ENCODE measurements at regions not wholly inside any gene's neighbourhood (a gene's known extent, or its start where the extent isn't known, plus 50 kb on each side); places are given as distances from the start of the nearest gene placed in this dataset.

GRCh38 chr3:20490996-20491395 lies 305.0 kb upstream of the SGO1 start:
- POLR2A ChIA-PET (ENCODE audit: low non-redundant PET): no interaction called here
- intact Hi-C loops (cut with micrococcal nuclease; ENCODE audit: unreplicated experiment): no loop called here

GRCh38 chr3:20488151-20488550 lies 302.1 kb upstream of the SGO1 start:
- TF ChIP-seq, protein P1, sequence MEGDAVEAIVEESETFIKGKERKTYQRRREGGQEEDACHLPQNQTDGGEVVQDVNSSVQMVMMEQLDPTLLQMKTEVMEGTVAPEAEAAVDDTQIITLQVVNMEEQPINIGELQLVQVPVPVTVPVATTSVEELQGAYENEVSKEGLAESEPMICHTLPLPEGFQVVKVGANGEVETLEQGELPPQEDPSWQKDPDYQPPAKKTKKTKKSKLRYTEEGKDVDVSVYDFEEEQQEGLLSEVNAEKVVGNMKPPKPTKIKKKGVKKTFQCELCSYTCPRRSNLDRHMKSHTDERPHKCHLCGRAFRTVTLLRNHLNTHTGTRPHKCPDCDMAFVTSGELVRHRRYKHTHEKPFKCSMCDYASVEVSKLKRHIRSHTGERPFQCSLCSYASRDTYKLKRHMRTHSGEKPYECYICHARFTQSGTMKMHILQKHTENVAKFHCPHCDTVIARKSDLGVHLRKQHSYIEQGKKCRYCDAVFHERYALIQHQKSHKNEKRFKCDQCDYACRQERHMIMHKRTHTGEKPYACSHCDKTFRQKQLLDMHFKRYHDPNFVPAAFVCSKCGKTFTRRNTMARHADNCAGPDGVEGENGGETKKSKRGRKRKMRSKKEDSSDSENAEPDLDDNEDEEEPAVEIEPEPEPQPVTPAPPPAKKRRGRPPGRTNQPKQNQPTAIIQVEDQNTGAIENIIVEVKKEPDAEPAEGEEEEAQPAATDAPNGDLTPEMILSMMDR (conservative IDR thresholded peaks at IDR 0.05; ENCODE audit: low read depth, low read length): no peak
- TF ChIP-seq EZH2 (IDR thresholded peaks at IDR 0.05; ENCODE audit: borderline replicate concordance, low read depth, low read length, poor library complexity, severe bottlenecking): no peak
- H3K4me3 ChIP-seq (ENCODE audit: low read depth, low read length, poor library complexity, severe bottlenecking): no peak overlapping the region
- ChIA-PET CTCF (no interaction called here), POLR2A (ENCODE audit: low non-redundant PET) (no interaction called here)
- no peaks in the 10 kb centered on the region for H3K4me1 ChIP-seq (ENCODE audit: insufficient read depth, low read length, poor library complexity, severe bottlenecking)
- no peaks in the 10 kb centered on the region for H3K27me3 ChIP-seq (replicated peaks; ENCODE audit: insufficient read depth, low read depth, low read length, poor library complexity)
- intact Hi-C loops (cut with micrococcal nuclease; ENCODE audit: unreplicated experiment): no loop called here
- no peaks in the 10 kb centered on the region for H3K36me3 ChIP-seq (ENCODE audit: insufficient read depth, low read length, poor library complexity, severe bottlenecking)
- no peak overlapping the region for H3K27ac ChIP-seq (ENCODE audit: low read depth, low read length, poor library complexity, severe bottlenecking)
- no peak for DNase-seq (ENCODE audit: low spot score)
- no TSS peak for BruUV-seq (replicated peaks)
- peaks cover 9% of the 10 kb centered on the region for H3K9me3 ChIP-seq (ENCODE audit: low read depth, low read length, poor library complexity, severe bottlenecking)

More at GRCh38 chr3:20490996-20491395, 305.0 kb upstream of the SGO1 start:
- H3K27me3 ChIP-seq (replicated peaks; ENCODE audit: insufficient read depth, low read depth, low read length, poor library complexity): no peaks in the 10 kb centered on the region
- no peaks in the 10 kb centered on the region for H3K4me1 ChIP-seq (ENCODE audit: insufficient read depth, low read length, poor library complexity, severe bottlenecking)
- peaks cover 8% of the 10 kb centered on the region for H3K9me3 ChIP-seq (ENCODE audit: low read depth, low read length, poor library complexity, severe bottlenecking)
- BruUV-seq (replicated peaks): no TSS peak
- CTCF ChIA-PET: no interaction called here
- TF ChIP-seq EZH2 (IDR thresholded peaks at IDR 0.05; ENCODE audit: borderline replicate concordance, low read depth, low read length, poor library complexity, severe bottlenecking): no peak
- TF ChIP-seq, protein P1 (conservative IDR thresholded peaks at IDR 0.05; ENCODE audit: low read depth, low read length): no peak
- no peak overlapping the region for H3K27ac ChIP-seq (ENCODE audit: low read depth, low read length, poor library complexity, severe bottlenecking)
- H3K36me3 ChIP-seq (ENCODE audit: insufficient read depth, low read length, poor library complexity, severe bottlenecking): no peaks in the 10 kb centered on the region
- DNase-seq (ENCODE audit: low spot score): no peak
- H3K4me3 ChIP-seq (ENCODE audit: low read depth, low read length, poor library complexity, severe bottlenecking): no peak overlapping the region

DNA sequence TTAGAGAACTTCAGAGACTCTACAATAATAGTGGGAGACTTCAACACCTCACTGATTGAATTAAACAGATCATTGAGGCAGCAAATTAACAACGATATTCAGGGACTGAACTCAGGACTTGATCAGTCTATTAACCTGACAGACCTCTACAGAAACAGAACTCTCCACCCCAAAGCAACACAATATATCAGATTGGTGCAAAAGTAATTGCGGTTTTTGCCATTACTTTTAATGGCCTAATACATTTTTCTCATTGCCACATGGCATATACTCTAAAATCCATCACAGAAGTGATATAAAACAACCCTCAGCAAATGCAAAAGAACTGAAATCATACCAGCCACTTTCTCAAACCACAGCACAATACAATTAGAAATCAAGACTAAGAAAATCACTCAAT lies 298.1 kb upstream of the SGO1 start:
- no peak overlapping the region for H3K27ac ChIP-seq (ENCODE audit: low read depth, low read length, poor library complexity, severe bottlenecking)
- no TSS peak for BruUV-seq (replicated peaks)
- intact Hi-C loops (cut with micrococcal nuclease; ENCODE audit: unreplicated experiment): no loop called here
- ChIA-PET POLR2A (ENCODE audit: low non-redundant PET) (no interaction called here), CTCF (no interaction called here)
- peaks cover 9% of the 10 kb centered on the region for H3K9me3 ChIP-seq (ENCODE audit: low read depth, low read length, poor library complexity, severe bottlenecking)
- TF ChIP-seq, protein P1 (conservative IDR thresholded peaks at IDR 0.05; ENCODE audit: low read depth, low read length): no peak
- TF ChIP-seq EZH2 (IDR thresholded peaks at IDR 0.05; ENCODE audit: borderline replicate concordance, low read depth, low read length, poor library complexity, severe bottlenecking): no peak
- H3K4me3 ChIP-seq (ENCODE audit: low read depth, low read length, poor library complexity, severe bottlenecking): no peak overlapping the region
- no peaks in the 10 kb centered on the region for H3K36me3 ChIP-seq (ENCODE audit: insufficient read depth, low read length, poor library complexity, severe bottlenecking)
- DNase-seq (ENCODE audit: low spot score): no peak
- H3K27me3 ChIP-seq (replicated peaks; ENCODE audit: insufficient read depth, low read depth, low read length, poor library complexity): no peaks in the 10 kb centered on the region
- no peaks in the 10 kb centered on the region for H3K4me1 ChIP-seq (ENCODE audit: insufficient read depth, low read length, poor library complexity, severe bottlenecking)

Data from A673 (cell line).